GM20000 (cell line): ENCODE measurements at regions not wholly inside any gene's neighbourhood (a gene's known extent, or its start where the extent isn't known, plus 50 kb on each side); places are given as distances from the start of the nearest gene placed in this dataset.
"Not testable (repeated sequence)": the region's sequence is repeated elsewhere in the genome, so short reads cannot be mapped to it uniquely, and the experiment has no call there.

Experiments
- DNase-seq: peaks from one replicate; pipeline ENCODE4 v3.0.0; 2012; ENCODE audit warnings: low spot score
- CTCF ChIP-seq: IDR thresholded peaks from 2 replicates; pipeline ENCODE4 v1.5.1; 2012; ENCODE audit warnings: mild to moderate bottlenecking, control low read depth; ENCODE audit errors: extremely low read depth, missing control alignments

DNA sequence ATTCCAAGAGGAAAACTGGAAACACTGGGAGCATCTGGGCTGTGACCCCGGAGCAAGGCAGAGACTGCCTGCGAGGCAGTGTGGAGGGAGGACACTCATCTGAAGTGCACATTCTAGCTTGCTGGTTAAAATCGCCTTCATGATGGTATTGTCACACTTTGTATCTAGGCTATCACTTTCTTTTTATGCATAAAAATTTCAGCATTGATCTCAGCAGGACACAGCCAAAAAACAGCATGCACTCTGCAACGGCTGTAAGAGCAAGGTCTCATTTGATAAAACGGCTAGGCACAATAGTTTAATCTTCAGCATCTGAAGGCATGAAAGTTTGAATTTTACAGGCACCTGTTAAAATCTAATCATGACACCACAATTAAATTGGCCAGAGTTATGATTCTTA lies 110.8 kb upstream of the IRX1 start:
- no peak for TF ChIP-seq CTCF
- no peak for DNase-seq

DNA sequence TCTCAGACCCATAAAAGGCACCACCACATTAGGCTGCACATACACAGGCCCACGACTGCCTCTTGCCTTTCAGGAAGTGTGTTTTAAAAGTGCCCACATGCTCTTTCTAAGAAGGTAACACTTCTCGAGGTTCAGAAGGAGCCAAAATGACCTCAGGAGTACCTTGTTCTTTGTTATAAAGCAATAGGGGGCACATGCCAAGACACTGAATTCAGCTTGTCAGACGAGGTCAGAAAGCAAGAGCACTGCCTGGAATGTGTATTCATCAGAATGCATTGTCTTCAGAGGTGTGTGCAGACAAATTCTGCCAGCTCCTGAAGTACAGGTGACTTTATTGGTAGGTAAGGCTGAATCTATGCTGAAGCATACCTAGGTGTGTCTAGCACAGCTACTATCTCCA lies 114.5 kb upstream of the IRX1 start:
- DNase-seq = no peak
- TF ChIP-seq CTCF = no peak

DNA sequence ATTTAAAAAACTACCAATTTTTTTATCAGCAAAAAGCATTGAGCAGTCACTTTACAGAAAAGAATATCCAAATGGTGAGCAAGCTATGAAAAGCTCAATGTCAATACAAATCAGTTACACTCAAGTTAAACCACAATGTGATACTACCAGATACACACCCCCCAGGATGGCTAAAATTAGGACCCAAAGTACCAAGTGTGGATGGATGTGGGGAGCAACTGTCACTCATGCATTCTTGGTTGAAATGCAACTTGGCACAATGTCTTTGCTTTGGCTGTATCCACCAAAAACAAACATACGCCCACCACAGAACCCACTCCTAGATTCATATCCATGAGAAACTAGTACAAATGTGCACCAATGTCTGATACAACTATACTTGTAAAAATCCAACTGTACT lies 120.0 kb upstream of the IRX1 start:
- TF ChIP-seq CTCF = no peak
- no peak for DNase-seq

- no peak for TF ChIP-seq CTCF
- no peak for DNase-seq
Observed at GRCh38 chr5:3466392-3466791, 129.2 kb upstream of the IRX1 start.

- TF ChIP-seq CTCF = no peak
- no peak for DNase-seq
Observed at GRCh38 chr5:3460416-3460815, 135.2 kb upstream of the IRX1 start.

DNA sequence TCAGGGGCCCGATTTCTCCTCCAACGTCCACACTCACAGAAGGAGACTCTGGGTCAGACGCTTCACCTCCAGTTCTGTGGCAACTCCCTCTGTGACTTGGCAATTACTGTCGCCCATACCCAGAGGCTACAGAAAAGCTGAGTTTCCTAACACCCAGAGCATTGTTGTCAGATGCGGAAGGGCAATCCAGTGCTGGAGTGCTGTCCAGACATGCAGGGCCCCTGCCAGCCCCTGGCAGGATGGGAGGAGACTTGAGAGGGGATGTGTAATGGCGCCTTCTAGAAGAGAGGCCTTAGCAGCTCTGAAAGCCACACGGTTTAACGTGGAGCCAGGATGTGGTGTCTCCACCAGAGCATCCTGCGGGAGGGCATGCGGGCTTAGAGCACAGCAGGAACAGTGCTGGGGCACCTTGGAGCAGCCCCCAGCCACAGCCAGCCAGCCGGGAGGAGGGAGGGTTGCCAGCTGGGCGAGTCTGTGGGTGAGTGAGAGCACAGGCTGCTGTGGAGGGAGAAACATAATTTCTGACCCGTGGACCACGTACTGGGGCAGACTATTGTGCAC lies 139.4 kb upstream of the IRX1 start:
- no peak for TF ChIP-seq CTCF
- DNase-seq = no peak

DNA sequence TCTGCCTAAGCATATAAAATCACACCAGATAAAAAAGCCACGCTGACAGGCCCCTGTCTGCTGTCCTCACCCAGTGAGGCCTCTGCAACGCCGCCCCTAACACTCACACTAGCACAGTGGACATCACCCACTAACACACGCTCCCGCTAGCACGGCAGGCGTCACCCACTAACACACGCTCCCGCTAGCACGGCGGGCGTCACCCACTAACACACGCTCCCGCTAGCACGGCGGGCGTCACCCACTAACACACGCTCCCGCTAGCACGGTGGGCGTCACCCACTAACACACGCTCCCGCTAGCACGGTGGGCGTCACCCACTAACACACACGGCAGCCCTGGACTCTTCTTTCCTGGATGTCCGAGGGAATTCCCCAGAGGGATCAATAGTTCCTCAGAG lies 141.6 kb upstream of the IRX1 start:
- DNase-seq = not testable (repeated sequence)

- TF ChIP-seq CTCF = no peak
Observed at GRCh38 chr5:3452622-3453021, 143.0 kb upstream of the IRX1 start.

More at GRCh38 chr5:3452622-3453021, 143.0 kb upstream of the IRX1 start:
- DNase-seq = no peak
